TTC549 (cell line): ENCODE measurements at regions not wholly inside any gene's neighbourhood (a gene's known extent, or its start where the extent isn't known, plus 50 kb on each side); places are given as distances from the start of the nearest gene placed in this dataset.
"Not testable (repeated sequence)": the region's sequence is repeated elsewhere in the genome, so short reads cannot be mapped to it uniquely, and the experiment has no call there.

ENCODE experiments used
- FAIRE-seq: peaks from 2 replicates; lab custom pipeline; 2012; peaks lifted over from hg19 to GRCh38; lab: Jason Lieb, UNC

DNA sequence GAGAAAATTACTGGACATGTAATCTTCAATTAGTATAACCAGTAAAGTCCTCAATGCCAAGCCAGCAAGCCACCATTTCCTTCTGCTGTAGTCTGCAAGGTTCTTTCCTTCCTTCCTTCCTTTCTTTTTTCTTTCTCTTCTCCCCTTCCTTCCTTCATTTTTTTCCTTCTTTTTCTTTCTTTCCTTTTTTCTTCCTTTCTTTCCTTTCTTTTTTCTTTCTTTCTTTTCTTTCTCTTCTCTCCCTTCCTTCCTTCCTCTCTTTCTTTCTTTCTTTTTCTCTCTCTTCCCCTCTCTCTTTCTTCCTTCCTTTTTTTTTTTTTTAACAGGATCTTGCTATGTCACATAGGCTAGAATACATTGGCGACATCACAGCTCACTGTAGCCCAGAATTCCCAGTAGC, 369.8 kb downstream of the SEMA3D start:
- FAIRE-seq: no peak

GRCh38 chr7:84813376-84813775, 373.5 kb downstream of the SEMA3D start:
- FAIRE-seq: no peak

- FAIRE-seq: no peak
Observed at GRCh38 chr7:84812021-84812420, 374.8 kb downstream of the SEMA3D start.

GRCh38 chr7:84811362-84811761, 375.5 kb downstream of the SEMA3D start:
- no peak for FAIRE-seq

- no peak for FAIRE-seq
Observed at GRCh38 chr7:84809877-84810276, 377.0 kb downstream of the SEMA3D start.

GRCh38 chr7:84803979-84804378, 382.9 kb downstream of the SEMA3D start:
- FAIRE-seq: no peak

GRCh38 chr7:84801396-84801795, 385.5 kb downstream of the SEMA3D start:
- no peak for FAIRE-seq

- FAIRE-seq: no peak
Observed at GRCh38 chr7:84800846-84801245, 386.0 kb downstream of the SEMA3D start.

DNA sequence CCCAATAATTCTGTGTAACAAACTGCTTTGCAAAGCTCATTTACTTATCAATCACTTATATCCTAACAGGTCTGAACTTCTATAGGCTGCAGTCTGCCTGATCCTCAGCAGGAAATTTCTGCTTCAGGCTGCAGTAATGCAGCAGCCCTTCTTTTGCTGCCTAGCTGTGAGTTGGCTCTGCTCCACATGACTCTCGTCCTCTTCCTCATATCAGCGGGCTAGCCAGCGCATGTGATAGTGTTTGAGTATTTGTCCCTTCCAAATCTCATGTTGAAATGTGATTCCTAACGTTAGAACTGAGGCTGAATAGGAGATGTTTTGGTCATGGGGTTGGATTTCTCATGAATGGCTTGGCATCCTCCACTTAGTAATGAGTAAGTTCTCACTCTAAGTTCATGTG, 387.8 kb downstream of the SEMA3D start:
- FAIRE-seq: no peak

- FAIRE-seq: no peak
Observed at GRCh38 chr7:84792231-84792893, 394.5 kb downstream of the SEMA3D start.

DNA sequence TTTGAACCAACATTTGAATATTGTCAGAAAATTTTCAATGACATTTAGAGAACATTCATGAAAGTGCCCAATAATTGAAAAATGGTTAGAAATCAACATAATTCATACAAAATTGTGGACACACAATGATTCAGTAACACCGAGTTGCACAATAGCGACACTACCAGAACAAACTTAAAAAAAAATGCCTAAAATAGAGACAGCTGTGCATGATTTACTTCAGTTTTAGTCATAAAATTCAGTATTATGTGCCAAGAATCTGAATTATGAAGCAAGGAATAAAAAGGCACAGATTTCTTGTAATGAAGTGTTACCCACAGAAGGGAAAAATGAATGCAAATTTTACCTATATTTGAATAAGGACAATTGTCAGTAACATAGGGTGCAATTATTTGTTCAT, 396.0 kb downstream of the SEMA3D start:
- no peak for FAIRE-seq

DNA sequence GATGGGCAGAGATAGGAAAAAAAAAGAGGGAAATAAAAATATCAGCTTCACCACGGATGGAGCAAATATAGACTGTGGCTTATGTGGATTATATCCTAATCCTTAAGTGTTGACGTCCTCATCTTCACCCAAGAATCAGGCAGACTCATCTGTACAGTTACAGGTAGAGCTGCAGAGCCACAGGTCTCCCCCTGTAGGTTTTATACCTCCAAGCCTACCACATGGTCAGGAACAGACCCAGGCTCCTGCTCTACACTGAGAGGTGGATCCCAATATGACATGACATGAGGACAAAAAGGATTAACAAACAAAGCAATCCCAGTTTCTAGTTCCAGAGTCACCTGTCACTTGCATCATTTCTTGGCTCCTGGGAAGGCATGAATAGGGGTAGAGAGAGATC, 400.8 kb downstream of the SEMA3D start:
- FAIRE-seq: no peak

GRCh38 chr7:84784450-84784849, 402.4 kb downstream of the SEMA3D start:
- no peak for FAIRE-seq

DNA sequence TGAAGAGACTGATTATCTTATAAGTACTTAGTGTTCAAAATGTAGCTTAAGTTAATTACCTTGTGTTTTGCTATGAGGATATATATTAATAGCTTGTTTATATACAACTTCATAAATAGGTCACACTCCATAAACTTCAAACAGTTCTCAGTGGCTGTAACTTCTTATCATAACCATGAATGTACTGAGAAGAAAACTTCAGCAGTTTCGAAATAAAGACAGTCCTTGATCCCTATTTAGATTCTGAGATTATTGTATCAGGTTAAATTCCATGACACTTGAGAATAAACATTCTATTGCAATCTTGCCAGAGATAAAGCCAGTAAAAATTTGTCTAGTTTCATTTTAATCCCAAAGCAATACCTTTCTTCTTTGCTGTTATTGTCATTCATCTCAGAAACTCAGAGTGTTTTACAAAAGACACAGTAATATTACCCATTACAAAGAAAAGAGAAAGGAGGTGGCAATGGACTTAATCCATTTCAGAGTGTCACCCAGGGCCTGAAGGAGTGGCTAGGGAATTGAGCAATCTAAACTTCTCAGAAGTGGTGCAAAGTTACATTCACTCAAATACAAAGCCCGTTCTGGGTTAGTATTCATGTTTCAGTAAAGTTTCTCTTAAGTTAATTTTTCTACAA, 403.6 kb downstream of the SEMA3D start:
- no peak for FAIRE-seq

DNA sequence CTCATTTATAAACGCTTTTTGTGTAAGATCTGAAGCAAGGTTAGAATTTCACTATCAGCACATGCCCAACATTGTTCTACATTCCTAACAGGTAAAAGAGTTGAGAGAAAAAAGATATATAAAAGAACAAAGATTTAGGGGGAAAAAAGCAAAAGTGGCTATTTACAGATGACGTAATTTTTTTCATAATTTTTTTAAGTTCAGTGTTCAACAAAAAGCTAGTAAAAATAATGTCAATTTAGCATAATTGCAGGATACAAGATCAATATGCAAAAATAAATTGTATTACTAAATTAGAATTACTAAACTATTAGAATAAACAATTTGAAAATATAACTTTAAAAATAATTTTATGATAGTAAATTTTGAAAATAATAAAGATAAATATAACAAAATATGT, 405.0 kb downstream of the SEMA3D start:
- peak; percentile 22 for FAIRE-seq

DNA sequence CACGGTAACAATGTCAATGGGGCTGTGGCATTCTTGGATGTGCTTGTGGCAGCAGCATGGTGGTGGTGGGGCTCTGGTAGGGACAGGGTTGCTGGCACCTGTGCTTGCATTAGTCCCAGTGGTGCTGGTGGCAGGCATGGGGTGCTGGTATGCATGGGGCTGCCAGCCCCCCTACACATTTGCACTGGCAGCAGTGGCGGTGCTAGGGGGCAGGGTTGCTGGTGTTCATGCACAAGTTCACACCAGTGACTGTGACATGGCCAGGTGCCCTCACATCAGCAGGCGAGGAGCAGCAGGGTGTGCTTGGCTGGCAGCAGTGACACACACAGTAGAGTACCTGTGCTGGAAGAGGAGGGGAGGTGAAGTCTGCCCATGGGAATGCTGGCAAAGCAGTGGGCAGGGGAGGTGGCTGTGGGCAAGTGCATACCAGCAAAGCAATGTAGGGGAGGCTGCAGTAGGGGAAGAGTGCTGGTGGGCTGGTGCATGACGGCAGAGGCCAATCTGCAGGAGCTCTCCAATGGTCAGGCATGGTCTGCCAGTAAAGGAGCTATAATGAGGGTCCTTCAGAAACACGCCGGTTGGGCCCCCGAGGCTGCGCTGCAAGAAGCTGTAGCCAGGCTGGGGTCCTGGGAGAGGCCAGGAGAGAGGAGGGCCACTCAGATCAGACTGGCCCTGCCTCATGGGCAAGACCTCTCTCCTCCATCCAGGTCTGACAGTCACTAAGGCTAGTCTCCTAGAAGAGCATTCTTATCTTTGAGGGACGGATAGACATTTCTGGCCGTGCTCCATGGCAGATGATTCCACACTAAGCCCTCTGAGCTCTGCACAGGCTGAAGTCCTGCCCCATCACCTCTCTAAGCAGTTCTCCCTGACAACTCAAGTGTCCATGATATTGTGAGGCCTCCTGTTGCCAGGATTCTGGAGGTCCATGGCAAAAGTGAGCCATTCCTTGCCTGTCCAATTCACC, 406.4 kb downstream of the SEMA3D start:
- no peak for FAIRE-seq

- FAIRE-seq: no peak
Observed at GRCh38 chr7:84757761-84758160, 429.1 kb downstream of the SEMA3D start.

- FAIRE-seq: no peak
Observed at GRCh38 chr7:84746353-84746752, 440.5 kb downstream of the SEMA3D start.

GRCh38 chr7:84744385-84744784, 442.5 kb downstream of the SEMA3D start:
- no peak for FAIRE-seq

GRCh38 chr7:84738583-84739150, 448.2 kb downstream of the SEMA3D start:
- no peak for FAIRE-seq

GRCh38 chr7:84735677-84736076, 451.2 kb downstream of the SEMA3D start:
- FAIRE-seq: no peak

DNA sequence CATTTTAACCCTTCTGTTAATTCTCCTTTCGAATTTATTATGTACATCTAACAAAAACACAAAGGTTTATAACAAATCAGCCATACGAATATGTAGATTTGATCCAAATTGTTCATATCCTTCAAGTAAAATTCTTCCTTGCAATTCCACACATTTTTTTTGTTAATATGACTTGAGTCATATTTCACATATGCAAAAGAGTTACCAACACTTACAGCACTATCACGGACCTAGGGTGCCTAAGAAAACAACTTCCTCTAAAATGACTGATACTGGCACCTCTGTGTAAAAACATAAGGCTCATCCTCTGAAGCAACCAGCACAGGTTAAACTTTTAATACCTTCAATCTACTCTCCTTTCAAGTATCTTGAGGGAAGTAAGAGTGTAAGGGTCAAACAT, 451.8 kb downstream of the SEMA3D start:
- FAIRE-seq: no peak

- not testable (repeated sequence) for FAIRE-seq
Observed at GRCh38 chr7:84733976-84734375, 452.9 kb downstream of the SEMA3D start.
